22Rv1 (cell line): ENCODE measurements at regions not wholly inside any gene's neighbourhood (a gene's known extent, or its start where the extent isn't known, plus 50 kb on each side); places are given as distances from the start of the nearest gene placed in this dataset.

Experiments
- CTCF ChIP-seq: fragments of 450-650 bp; IDR thresholded peaks from 2 replicates; pipeline ENCODE4 v1.5.1; 2017; ENCODE audit warnings: mild to moderate bottlenecking
- ZFX ChIP-seq: fragments of 450-650 bp; IDR thresholded peaks from 2 replicates; pipeline ENCODE4 v1.6.1; 2017; ENCODE audit warnings: antibody characterized with exemption, borderline replicate concordance

GRCh38 chr14:44766285-44766684, 195.5 kb downstream of the KLHL28 start:
- TF ChIP-seq CTCF (no peak), ZFX (no peak)
